ENCODE measurements at regions not wholly inside any gene's neighbourhood (a gene's known extent, or its start where the extent isn't known, plus 50 kb on each side); places are given as distances from the start of the nearest gene placed in this dataset.

GRCh38 chr7:54663603-54664234 is 95.3 kb downstream of the SEC61G start:
- no peak for TF ChIP-seq NFE2L1 (tag; IDR thresholded peaks at IDR 0.05; ENCODE audit: borderline replicate concordance, low read depth)
- no peak for TF ChIP-seq ZC3H11A (IDR thresholded peaks at IDR 0.05; ENCODE audit: low read depth, low read length)
- TF ChIP-seq ZNF695 (CRISPR knock-in tag; IDR thresholded peaks at IDR 0.05) = no peak
- TF ChIP-seq NFYB (IDR thresholded peaks at IDR 0.05; ENCODE audit: extremely low read depth, insufficient read length) = no peak
- no peak for TF ChIP-seq FUS (optimal IDR thresholded peaks at IDR 0.05; ENCODE audit: low read depth, low read length)
- no peak for TF ChIP-seq NFIX (CRISPR knock-in tag; IDR thresholded peaks at IDR 0.05; ENCODE audit: low read depth)
- TF ChIP-seq SIN3A (IDR thresholded peaks at IDR 0.05; ENCODE audit: borderline replicate concordance in 2 of 2, control insufficient read depth in 1 of 2, low read depth in 2 of 2, low read length in 2 of 2) = no peak
- H3K79me2 ChIP-seq (ENCODE audit: control insufficient read depth, insufficient read depth, low read length) = no peaks in the 10 kb centered on the region
- H3K4me2 ChIP-seq (ENCODE audit: insufficient read depth, low read length) = no peak overlapping the region
- H3K27me3 ChIP-seq (ENCODE audit: control insufficient read depth in 2 of 2, insufficient read depth in 2 of 2, low read length in 2 of 2) = peaks cover 0 to 16% of the 10 kb centered on the region in 2 experiments; a peak in 3 of 5 replicates
- H2AFZ ChIP-seq (ENCODE audit: low read depth, low read length) = no peak overlapping the region
- intact Hi-C loops (cut with micrococcal nuclease) (no loop called here), in situ Hi-C loops (cut with MboI) (no loop called here)
- no peaks in the 10 kb centered on the region for H3K9me1 ChIP-seq (ENCODE audit: control insufficient read depth, insufficient read depth, low read length)
- no peak overlapping the region for H3K27ac ChIP-seq (ENCODE audit: extremely low read depth, low read depth, low read length)
- CTCF ChIA-PET (ENCODE audit: low intra/inter-chr PET ratio) = no interaction called here
- H4K20me1 ChIP-seq (replicated peaks; ENCODE audit: control insufficient read depth, insufficient read depth, low read length) = no peaks in the 10 kb centered on the region
- DNase-seq (ENCODE audit: extremely low read depth in 1 of 4, low spot score in 3 of 4) (no peak), ATAC-seq (no peak; the same call in 2 of the 3 replicates), FAIRE-seq (no peak)
- no peaks in the 10 kb centered on the region for H3K36me3 ChIP-seq (ENCODE audit: control insufficient read depth, insufficient read depth, low read length)
- no peak overlapping the region for H3K4me3 ChIP-seq
- H3K4me1 ChIP-seq (replicated peaks in 1 of 2; ENCODE audit: control insufficient read depth in 2 of 2, insufficient read depth in 2 of 2, low read length in 2 of 2) = peaks cover 0 to 8% of the 10 kb centered on the region in 2 experiments; a peak in 2 of 5 replicates
- 1% methylated on average over 10 of the region's 16 CpGs for WGBS (ENCODE audit: insufficient coverage, low coverage, missing lambda C conversion rate)
- H3K9ac ChIP-seq (ENCODE audit: insufficient read depth in 1 of 2, low read depth in 2 of 2, low read length in 2 of 2) = no peak overlapping the region
- no peaks in the 10 kb centered on the region for H3K9me3 ChIP-seq (replicated peaks; ENCODE audit: control insufficient read depth, insufficient read depth, low read depth, low read length)
- POLR2A ChIA-PET = no interaction called here
- no TSS peak for BruUV-seq (replicated peaks)

Data from K562 (cell line).